Activated CD8-positive, alpha-beta T cell treated with anti-CD3 and anti-CD28 coated beads for 36 hours (primary cell): ENCODE measurements at regions not wholly inside any gene's neighbourhood (a gene's known extent, or its start where the extent isn't known, plus 50 kb on each side); places are given as distances from the start of the nearest gene placed in this dataset.

Source experiments
- ATAC-seq: fragments of 200-7000 bp; cut with Tn5 transposase; one replicate; pipeline ENCODE4 v1.10.0; 2021; ENCODE audit warnings: mild to moderate bottlenecking, moderate library complexity
- CTCF ChIA-PET: fragments of 350-600 bp; sonication (Branson Sonifier 250); formaldehyde crosslinking; loops from one replicate; lab custom pipeline; 2021; ENCODE audit warnings: antibody characterized with exemption; lab: Charles Lee
- POLR2A ChIA-PET: fragments of 350-600 bp; sonication (Branson Sonifier 250); formaldehyde crosslinking; loops from one replicate; lab custom pipeline; 2021; ENCODE audit warnings: antibody characterized with exemption; lab: Charles Lee
- DNase-seq: peaks from one replicate; pipeline ENCODE4 v3.0.0-alpha.2; 2020
- H3K27ac Mint-ChIP-seq: one replicate; pipeline ENCODE4 v1.8.0; 2021; ENCODE audit warnings: mild to moderate bottlenecking, mixed read lengths
- H3K27me3 Mint-ChIP-seq: one replicate; pipeline ENCODE4 v1.8.0; 2021; ENCODE audit warnings: mixed read lengths
- H3K36me3 Mint-ChIP-seq: one replicate; pipeline ENCODE4 v1.8.0; 2021; ENCODE audit warnings: low read depth, mixed read lengths
- H3K4me1 Mint-ChIP-seq: one replicate; pipeline ENCODE4 v1.8.0; 2021; ENCODE audit warnings: low read depth, mixed read lengths
- H3K4me3 Mint-ChIP-seq: one replicate; pipeline ENCODE4 v1.8.0; 2021; ENCODE audit warnings: mild to moderate bottlenecking, moderate library complexity, mixed read lengths
- H3K9me3 Mint-ChIP-seq: one replicate; pipeline ENCODE4 v1.8.0; 2021; ENCODE audit warnings: mixed read lengths
- intact Hi-C: fragments of 100-400 bp; cut with micrococcal nuclease; formaldehyde crosslinking; loops from one replicate; pipeline ENCODE4 v1.10.0; 2022
- TF ChIP-seq, protein P1 (sequence below): fragments of 200-600 bp; IDR thresholded peaks from one replicate; pipeline ENCODE4 v1.8.0; 2022; ENCODE audit warnings: antibody characterized with exemption, mild to moderate bottlenecking

- peaks cover 3% of the 10 kb centered on the region for H3K9me3 Mint-ChIP-seq
- intact Hi-C loops: no loop called here
- H3K36me3 Mint-ChIP-seq: no peaks in the 10 kb centered on the region
- ChIA-PET POLR2A (no interaction called here), CTCF (no interaction called here)
- H3K27ac Mint-ChIP-seq: no peak overlapping the region
- peaks cover 2% of the 10 kb centered on the region for H3K27me3 Mint-ChIP-seq
- no peaks in the 10 kb centered on the region for H3K4me1 Mint-ChIP-seq
- ATAC-seq (no peak), DNase-seq (no peak)
- H3K4me3 Mint-ChIP-seq: no peak overlapping the region
- TF ChIP-seq, protein P1, sequence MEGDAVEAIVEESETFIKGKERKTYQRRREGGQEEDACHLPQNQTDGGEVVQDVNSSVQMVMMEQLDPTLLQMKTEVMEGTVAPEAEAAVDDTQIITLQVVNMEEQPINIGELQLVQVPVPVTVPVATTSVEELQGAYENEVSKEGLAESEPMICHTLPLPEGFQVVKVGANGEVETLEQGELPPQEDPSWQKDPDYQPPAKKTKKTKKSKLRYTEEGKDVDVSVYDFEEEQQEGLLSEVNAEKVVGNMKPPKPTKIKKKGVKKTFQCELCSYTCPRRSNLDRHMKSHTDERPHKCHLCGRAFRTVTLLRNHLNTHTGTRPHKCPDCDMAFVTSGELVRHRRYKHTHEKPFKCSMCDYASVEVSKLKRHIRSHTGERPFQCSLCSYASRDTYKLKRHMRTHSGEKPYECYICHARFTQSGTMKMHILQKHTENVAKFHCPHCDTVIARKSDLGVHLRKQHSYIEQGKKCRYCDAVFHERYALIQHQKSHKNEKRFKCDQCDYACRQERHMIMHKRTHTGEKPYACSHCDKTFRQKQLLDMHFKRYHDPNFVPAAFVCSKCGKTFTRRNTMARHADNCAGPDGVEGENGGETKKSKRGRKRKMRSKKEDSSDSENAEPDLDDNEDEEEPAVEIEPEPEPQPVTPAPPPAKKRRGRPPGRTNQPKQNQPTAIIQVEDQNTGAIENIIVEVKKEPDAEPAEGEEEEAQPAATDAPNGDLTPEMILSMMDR: no peak
Measured at GRCh38 chr7:69349291-69349690, 249.0 kb upstream of the AUTS2 start.

- H3K27me3 Mint-ChIP-seq: no peaks in the 10 kb centered on the region
- no peak overlapping the region for H3K27ac Mint-ChIP-seq
- TF ChIP-seq, protein P1: no peak
- no peaks in the 10 kb centered on the region for H3K9me3 Mint-ChIP-seq
- CTCF ChIA-PET: no interaction called here
- no peaks in the 10 kb centered on the region for H3K36me3 Mint-ChIP-seq
- POLR2A ChIA-PET: no interaction called here
- intact Hi-C loops: no loop called here
- H3K4me3 Mint-ChIP-seq: no peak overlapping the region
- no peaks in the 10 kb centered on the region for H3K4me1 Mint-ChIP-seq
- no peak for ATAC-seq
- no peak for DNase-seq
Measured at GRCh38 chr7:69358163-69358821, 240.0 kb upstream of the AUTS2 start.

DNA sequence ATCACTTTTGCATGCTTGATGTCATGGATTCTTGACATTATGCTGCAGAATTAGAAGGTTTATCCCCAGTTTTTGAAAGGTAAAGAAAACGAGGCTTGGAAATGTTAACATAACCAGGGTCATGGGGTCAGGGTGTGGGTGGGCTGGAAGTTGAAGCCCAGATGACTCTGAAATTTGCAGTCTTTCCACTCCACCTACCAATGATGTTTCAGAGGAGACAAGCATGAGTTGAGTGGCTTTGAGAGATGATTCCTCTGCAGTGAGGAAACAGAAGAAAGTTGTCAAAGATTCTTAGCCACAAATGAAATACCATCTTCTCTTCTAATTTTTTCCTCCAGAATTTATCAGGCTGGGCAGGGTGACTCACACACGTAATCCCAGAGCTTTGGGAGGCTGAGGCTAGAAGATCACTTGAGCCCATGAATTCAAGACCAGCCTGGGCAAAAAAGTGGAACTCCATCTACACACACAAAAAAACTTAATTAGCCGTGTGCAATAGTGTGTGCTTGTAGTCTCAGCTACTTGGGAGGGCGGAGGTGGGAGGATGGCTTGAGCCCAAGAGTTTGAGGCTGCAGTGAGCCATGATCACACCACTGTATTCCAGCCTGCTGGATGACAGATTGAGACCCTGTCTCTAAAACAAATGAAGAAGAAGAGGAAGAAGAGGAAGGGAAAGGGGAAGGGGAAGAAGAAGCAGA lies 239.1 kb upstream of the AUTS2 start:
- CTCF ChIA-PET: no interaction called here
- POLR2A ChIA-PET: no interaction called here
- no peaks in the 10 kb centered on the region for H3K27me3 Mint-ChIP-seq

DNA sequence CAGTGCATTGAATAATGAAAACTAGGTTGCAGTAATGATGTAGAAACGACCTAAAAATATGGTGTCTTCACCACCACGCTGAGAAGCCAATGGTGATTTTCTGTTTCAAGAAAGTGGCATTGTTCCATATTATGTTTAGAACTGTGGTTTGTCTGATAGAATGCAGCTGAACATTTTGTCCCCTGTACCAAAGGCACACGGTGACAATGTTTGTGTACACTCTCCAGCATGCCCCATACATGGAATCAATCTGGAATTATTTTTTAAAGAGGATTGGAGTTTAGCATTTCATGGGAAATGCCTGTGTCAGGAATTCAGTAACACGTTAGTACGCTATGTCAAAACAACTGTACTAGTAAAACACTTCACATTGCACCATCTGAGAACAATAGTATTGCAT lies 237.4 kb upstream of the AUTS2 start:
- TF ChIP-seq, protein P1: no peak
- CTCF ChIA-PET: no interaction called here
- intact Hi-C loops: no loop called here
- H3K9me3 Mint-ChIP-seq: no peaks in the 10 kb centered on the region
- no peaks in the 10 kb centered on the region for H3K4me1 Mint-ChIP-seq
- H3K36me3 Mint-ChIP-seq: no peaks in the 10 kb centered on the region
- no peak overlapping the region for H3K4me3 Mint-ChIP-seq
- no peaks in the 10 kb centered on the region for H3K27me3 Mint-ChIP-seq
- no peak overlapping the region for H3K27ac Mint-ChIP-seq
- POLR2A ChIA-PET: no interaction called here
- ATAC-seq (no peak), DNase-seq (no peak)

More for the DNA sequence above, 239.1 kb upstream of the AUTS2 start:
- Mint-ChIP-seq H3K9me3 (no peaks in the 10 kb centered on the region), H3K27ac (no peak overlapping the region), H3K4me1 (no peaks in the 10 kb centered on the region), H3K36me3 (no peaks in the 10 kb centered on the region), H3K4me3 (no peak overlapping the region)
- no peak for ATAC-seq
- intact Hi-C loops: no loop called here
- no peak for DNase-seq
- TF ChIP-seq, protein P1: no peak

DNA sequence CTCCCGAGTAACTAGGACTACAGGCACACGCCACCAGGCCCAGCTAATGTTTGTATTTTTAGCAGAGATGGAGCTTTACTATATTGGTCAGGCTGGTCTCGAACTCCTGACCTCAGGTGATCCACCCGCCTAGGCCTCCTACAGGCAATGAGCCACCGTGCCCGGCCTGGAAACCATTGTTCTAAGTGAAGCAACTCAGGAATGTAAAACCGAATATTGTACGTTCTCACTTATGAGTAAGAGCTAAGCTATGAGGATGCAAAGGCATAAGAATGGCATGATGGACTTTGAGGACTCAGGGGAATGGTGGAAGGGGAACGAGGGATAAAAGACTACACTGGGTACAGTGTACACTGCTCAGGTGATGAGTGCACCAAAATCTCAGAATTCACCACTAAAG lies 235.1 kb upstream of the AUTS2 start:
- H3K9me3 Mint-ChIP-seq: no peaks in the 10 kb centered on the region
- no peak overlapping the region for H3K4me3 Mint-ChIP-seq
- no peaks in the 10 kb centered on the region for H3K36me3 Mint-ChIP-seq
- H3K27me3 Mint-ChIP-seq: no peaks in the 10 kb centered on the region
- no peak for DNase-seq
- intact Hi-C loops: no loop called here
- ChIA-PET CTCF (no interaction called here), POLR2A (no interaction called here)
- no peak for ATAC-seq
- TF ChIP-seq, protein P1: no peak
- no peaks in the 10 kb centered on the region for H3K4me1 Mint-ChIP-seq
- H3K27ac Mint-ChIP-seq: no peak overlapping the region
